Eye (tissue), 1 donor: ENCODE measurements at regions not wholly inside any gene's neighbourhood (a gene's known extent, or its start where the extent isn't known, plus 50 kb on each side); places are given as distances from the start of the nearest gene placed in this dataset.

ENCODE experiments used
- DNase-seq: peaks from one replicate; pipeline ENCODE4 v3.0.0-alpha.2; 2015

- DNase-seq = no peak
Observed at GRCh38 chr14:96638041-96638855, 136.1 kb downstream of the PAPOLA start.

- DNase-seq = no peak
Observed at GRCh38 chr14:96639550-96639949, 137.4 kb downstream of the PAPOLA start.

GRCh38 chr14:96648506-96649326 lies 146.5 kb downstream of the PAPOLA start:
- DNase-seq = no peak

- DNase-seq = no peak
Observed at GRCh38 chr14:96649327-96649601, 147.1 kb downstream of the PAPOLA start.

GRCh38 chr14:96653597-96653996 lies 143.6 kb upstream of the VRK1 start:
- DNase-seq = no peak

GRCh38 chr14:96658611-96659010 lies 138.6 kb upstream of the VRK1 start:
- DNase-seq = no peak

GRCh38 chr14:96660123-96660522 lies 137.1 kb upstream of the VRK1 start:
- no peak for DNase-seq

- no peak for DNase-seq
Observed at GRCh38 chr14:96660667-96661066, 136.5 kb upstream of the VRK1 start.

GRCh38 chr14:96661244-96661969 lies 135.8 kb upstream of the VRK1 start:
- DNase-seq = no peak

GRCh38 chr14:96662116-96662970 lies 134.8 kb upstream of the VRK1 start:
- DNase-seq = peak; percentile 55

- DNase-seq = no peak
Observed at GRCh38 chr14:96663076-96663475, 134.1 kb upstream of the VRK1 start.

- no peak for DNase-seq
Observed at GRCh38 chr14:96663491-96664067, 133.6 kb upstream of the VRK1 start.

GRCh38 chr14:96666088-96666487 lies 131.1 kb upstream of the VRK1 start:
- DNase-seq = no peak

GRCh38 chr14:96670391-96670790 lies 126.8 kb upstream of the VRK1 start:
- no peak for DNase-seq

GRCh38 chr14:96671218-96671617 lies 126.0 kb upstream of the VRK1 start:
- no peak for DNase-seq

- DNase-seq = no peak
Observed at GRCh38 chr14:96673706-96674105, 123.5 kb upstream of the VRK1 start.

- no peak for DNase-seq
Observed at GRCh38 chr14:96674121-96674520, 123.1 kb upstream of the VRK1 start.

- DNase-seq = no peak
Observed at GRCh38 chr14:96676166-96676565, 121.0 kb upstream of the VRK1 start.

- no peak for DNase-seq
Observed at GRCh38 chr14:96681829-96682228, 115.4 kb upstream of the VRK1 start.

- DNase-seq = no peak
Observed at GRCh38 chr14:96682401-96682800, 114.8 kb upstream of the VRK1 start.

- DNase-seq = no peak
Observed at GRCh38 chr14:96683562-96684289, 113.5 kb upstream of the VRK1 start.

GRCh38 chr14:96686126-96686525 lies 111.1 kb upstream of the VRK1 start:
- no peak for DNase-seq
